HepG2 (cell line): ENCODE measurements at regions not wholly inside any gene's neighbourhood (a gene's known extent, or its start where the extent isn't known, plus 50 kb on each side); places are given as distances from the start of the nearest gene placed in this dataset.

Source experiments
- CREB1 ChIP-seq, 2 experiments: fragments of 450-650 bp in 1 of 2; IDR thresholded peaks; 2 replicates each; pipeline ENCODE4 v1.6.1; 2016 to 2017; ENCODE audit warnings: control low read depth in 1 of 2, mild to moderate bottlenecking in 1 of 2, missing compliant biosample characterization in 1 of 2, missing genetic modification characterization in 1 of 2
- EP300 ChIP-seq, 3 experiments: sonication (generic) in 1 of 3; formaldehyde crosslinking in 1 of 3; IDR thresholded peaks; 2 replicates each; pipeline versions ENCODE4 v1.5.1 to v1.6.1; 2011 to 2020; ENCODE audit warnings: low read depth in 2 of 3, low read length in 2 of 3, borderline replicate concordance in 1 of 3, improper control_type of control experiment in 1 of 3, mild to moderate bottlenecking in 1 of 3, missing genetic modification reagents in 1 of 3, moderate library complexity in 1 of 3
- FOXJ3 ChIP-seq: sonication (generic); formaldehyde crosslinking; IDR thresholded peaks from 2 replicates; pipeline ENCODE4 v1.4.0; 2020; ENCODE audit warnings: missing genetic modification reagents, mild to moderate bottlenecking, borderline replicate concordance
- GABPA ChIP-seq, 2 experiments: IDR thresholded peaks; 2 replicates each; pipeline ENCODE4 v1.6.1; 2011 to 2016; ENCODE audit warnings: low read depth in 2 of 2, low read length in 1 of 2, missing biosample characterization in 1 of 2, missing genetic modification characterization in 1 of 2
- NFYB ChIP-seq: sonication (generic); formaldehyde crosslinking; IDR thresholded peaks from 2 replicates; pipeline ENCODE4 v1.4.0; 2020; ENCODE audit warnings: missing genetic modification reagents
- RORA ChIP-seq: sonication (generic); formaldehyde crosslinking; IDR thresholded peaks from 2 replicates; pipeline ENCODE4 v1.5.0; 2020; ENCODE audit warnings: mild to moderate bottlenecking, missing genetic modification reagents, moderate library complexity
- TAF1 ChIP-seq: sonication (generic); formaldehyde crosslinking; IDR thresholded peaks from 2 replicates; pipeline ENCODE4 v1.4.0; 2020; ENCODE audit warnings: missing genetic modification reagents
- ZKSCAN8 ChIP-seq: IDR thresholded peaks from 2 replicates; pipeline ENCODE4 v1.6.1; 2016; ENCODE audit warnings: borderline replicate concordance, missing genetic modification reagents, missing compliant biosample characterization
- ZNF274 ChIP-seq: sonication (generic); formaldehyde crosslinking; IDR thresholded peaks from 2 replicates; pipeline ENCODE4 v1.5.1; 2020; ENCODE audit warnings: mild to moderate bottlenecking, missing genetic modification reagents
- ZNF30 ChIP-seq: sonication (generic); formaldehyde crosslinking; IDR thresholded peaks from 2 replicates; pipeline ENCODE4 v1.5.0; 2020; ENCODE audit warnings: mild to moderate bottlenecking, missing genetic modification reagents
- ZNF781 ChIP-seq: sonication (generic); formaldehyde crosslinking; IDR thresholded peaks from 2 replicates; pipeline ENCODE4 v1.5.1; 2020; ENCODE audit warnings: borderline replicate concordance, mild to moderate bottlenecking, missing genetic modification reagents; ENCODE audit errors: not compliant biosample characterization
- ZNF850 ChIP-seq: sonication (generic); formaldehyde crosslinking; conservative IDR thresholded peaks from 2 replicates; pipeline ENCODE4 v1.9.0; 2021; ENCODE audit warnings: mild to moderate bottlenecking, missing genetic modification reagents

- TF ChIP-seq ZNF274 (CRISPR knock-in tag) (no peak), ZNF30 (no peak), ZKSCAN8 (CRISPR knock-in tag) (no peak), NFYB (CRISPR knock-in tag) (no peak), ZNF850 (CRISPR knock-in tag) (no peak), TAF1 (CRISPR knock-in tag) (no peak), CREB1 (IDR thresholded peaks at IDR 0.05) (no peak), CREB1 (CRISPR knock-in tag; IDR thresholded peaks at IDR 0.05) (no peak), ZNF781 (CRISPR knock-in tag) (no peak), GABPA (IDR thresholded peaks at IDR 0.05; ENCODE audit: low read depth, low read length) (no peak), GABPA (CRISPR knock-in tag; IDR thresholded peaks at IDR 0.05; ENCODE audit: low read depth) (no peak), FOXJ3 (CRISPR knock-in tag) (no peak), EP300 (IDR thresholded peaks at IDR 0.05; ENCODE audit: low read depth in 2 of 2, low read length in 2 of 2) (no peak), EP300 (CRISPR knock-in tag; IDR thresholded peaks at IDR 0.05; ENCODE audit: borderline replicate concordance) (no peak), RORA (CRISPR knock-in tag) (no peak)
Observed at GRCh38 chr4:162836773-162837172, 329.9 kb downstream of the NAF1 start.
